GM19025 (cell line): ENCODE measurements at regions not wholly inside any gene's neighbourhood (a gene's known extent, or its start where the extent isn't known, plus 50 kb on each side); places are given as distances from the start of the nearest gene placed in this dataset.

Experiments used
- ATAC-seq: cut with Tn5 transposase; IDR thresholded peaks from one replicate; pipeline ENCODE4 v1.9.1; 2021; ENCODE audit warnings: mild to moderate bottlenecking, low read depth, moderate library complexity; ENCODE audit not compliant: unreplicated experiment

DNA sequence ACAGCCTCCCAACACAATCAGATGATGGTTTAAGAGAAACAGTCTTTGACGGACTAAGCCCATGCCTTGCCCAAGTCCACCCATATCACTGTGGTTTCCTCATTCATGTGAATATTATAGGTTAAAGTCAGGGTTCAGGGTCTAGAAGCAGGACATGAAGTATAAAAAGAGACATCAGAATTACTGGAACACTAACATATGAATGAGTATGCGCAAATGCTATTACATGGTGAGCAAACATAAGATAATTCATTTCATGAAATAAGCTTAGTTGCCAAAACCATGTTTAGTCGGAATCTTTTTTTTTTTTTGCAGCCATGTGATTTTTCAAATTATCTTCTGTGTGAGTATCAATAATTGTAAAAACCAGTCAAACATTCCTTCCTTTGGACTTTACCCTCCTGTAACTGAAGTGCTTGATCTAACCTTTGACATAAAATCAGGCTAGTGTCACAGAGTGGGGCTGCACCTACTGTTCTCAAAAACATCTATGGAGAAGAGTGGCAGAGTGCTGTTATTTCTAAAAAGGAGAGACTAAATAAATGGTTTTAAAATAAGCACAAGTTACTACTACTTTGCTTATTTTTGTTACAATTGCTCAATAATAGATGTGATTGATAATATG lies 84.9 kb upstream of the NRIP1 start:
- no peak for ATAC-seq

DNA sequence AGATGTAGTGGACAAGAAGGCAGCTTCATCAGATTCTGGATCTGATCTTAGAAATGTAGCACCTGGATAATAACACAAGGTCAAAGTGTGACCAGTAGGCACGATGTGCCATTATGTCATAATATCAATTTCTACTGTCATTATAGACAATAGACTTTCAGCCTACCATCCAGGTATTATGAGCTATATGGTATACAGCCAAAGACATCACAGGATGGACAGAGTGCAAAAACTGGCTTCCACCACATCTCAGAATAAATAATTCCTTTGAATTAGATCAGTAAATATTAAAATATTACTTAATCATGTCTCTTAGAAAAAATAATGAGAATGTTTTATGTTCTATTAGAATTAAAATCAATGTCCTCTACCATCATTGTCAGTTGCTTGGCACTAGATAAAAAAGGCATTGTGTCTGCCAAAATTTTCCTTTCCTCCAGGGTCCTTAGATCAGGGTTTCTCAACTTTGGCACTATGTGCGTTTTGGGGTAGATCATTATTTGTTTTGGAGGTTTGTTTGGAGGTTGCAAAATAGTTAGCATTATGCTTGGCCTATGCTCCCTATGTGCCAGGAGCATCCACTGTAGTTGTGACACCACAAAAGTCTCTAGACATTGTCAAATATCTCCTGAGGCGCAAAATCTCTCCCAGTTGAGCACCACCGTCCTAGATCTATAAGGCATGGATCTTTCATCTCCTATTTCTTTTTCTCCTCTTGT lies 86.7 kb upstream of the NRIP1 start:
- no peak for ATAC-seq

DNA sequence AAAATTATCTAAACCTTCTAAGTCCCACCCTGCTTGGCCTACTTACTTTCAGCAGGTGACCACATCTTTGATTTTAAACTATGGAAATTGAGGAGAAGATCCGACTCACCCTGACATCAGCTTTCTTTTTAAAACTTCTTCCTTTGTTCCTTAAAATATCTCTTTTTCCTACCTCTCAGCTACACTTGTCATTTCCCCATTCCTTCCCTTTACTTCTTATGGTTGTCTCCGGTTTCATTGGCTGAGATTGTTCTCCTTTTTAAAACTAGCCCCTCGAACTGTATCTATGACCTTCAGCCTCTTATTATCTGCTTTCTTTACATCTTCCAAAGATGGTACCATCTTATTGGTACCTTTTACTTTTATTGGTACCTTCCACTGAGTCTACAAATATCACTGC lies 87.8 kb upstream of the NRIP1 start:
- ATAC-seq = no peak

DNA sequence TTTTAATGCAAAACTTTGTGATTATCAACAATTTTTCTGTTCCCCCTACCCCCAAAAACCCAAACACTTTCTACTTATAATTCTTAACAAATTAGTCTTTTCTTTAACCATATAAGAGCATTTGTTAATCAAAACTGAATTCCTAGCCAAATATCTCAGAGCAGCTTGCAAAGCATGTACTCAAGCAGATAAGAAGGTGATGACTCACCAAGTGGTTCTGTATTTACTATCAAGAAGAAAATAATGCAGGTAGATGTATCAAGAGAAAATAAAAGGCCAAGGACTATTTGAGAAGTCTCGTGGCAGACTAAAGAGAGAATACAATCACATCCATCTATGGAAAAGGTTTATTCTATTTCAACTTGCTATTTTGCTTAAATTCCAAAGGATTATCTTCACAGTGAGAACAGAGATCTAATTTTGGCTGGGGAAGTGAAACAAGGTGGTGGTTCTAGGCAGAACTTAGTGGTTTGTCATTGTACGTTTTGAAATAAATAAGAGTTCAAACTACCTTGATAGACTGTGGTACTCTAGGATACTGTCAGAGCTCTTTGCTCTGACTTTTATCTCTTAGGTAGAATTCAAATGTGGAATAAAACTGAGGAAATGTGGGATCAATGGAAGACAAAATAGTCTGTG lies 94.7 kb upstream of the NRIP1 start:
- no peak for ATAC-seq

DNA sequence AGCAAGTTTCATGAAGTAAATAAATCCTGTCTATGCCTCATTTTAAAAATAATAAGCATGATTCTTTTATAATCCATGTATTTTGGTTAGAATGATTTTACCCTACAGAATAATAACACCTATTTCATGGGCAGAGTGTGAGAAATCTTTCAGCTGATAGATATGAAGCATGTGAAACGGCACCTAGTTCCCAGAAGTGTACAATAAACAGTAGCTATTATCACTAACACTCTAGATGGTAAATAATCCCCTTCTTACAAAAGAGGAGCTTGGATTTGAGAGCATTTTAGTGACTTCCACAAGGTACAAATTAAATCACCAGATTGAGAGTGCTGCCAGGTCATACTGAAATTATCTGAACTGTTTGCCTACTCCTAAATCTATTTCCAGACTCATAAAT lies 95.3 kb upstream of the NRIP1 start:
- no peak for ATAC-seq

DNA sequence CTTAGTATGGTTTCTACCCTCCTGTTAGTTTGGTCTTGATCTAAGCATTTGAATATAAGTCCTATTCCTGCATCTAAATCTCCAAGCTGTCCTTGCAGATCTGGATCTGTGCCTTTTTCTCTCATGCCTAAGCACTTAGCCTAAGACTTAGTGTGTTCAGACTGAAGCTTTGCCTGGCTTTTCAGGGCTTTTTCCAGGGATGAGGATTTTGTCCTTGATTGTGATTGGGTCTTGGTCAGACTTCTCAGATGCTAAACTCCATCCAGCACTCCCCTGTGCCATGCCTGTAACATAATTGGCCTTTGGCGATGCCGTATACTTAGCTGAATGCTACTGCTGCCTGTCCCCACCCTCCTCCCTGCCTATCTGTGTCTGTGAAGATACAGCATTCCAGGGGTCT lies 98.1 kb upstream of the NRIP1 start:
- ATAC-seq = no peak

DNA sequence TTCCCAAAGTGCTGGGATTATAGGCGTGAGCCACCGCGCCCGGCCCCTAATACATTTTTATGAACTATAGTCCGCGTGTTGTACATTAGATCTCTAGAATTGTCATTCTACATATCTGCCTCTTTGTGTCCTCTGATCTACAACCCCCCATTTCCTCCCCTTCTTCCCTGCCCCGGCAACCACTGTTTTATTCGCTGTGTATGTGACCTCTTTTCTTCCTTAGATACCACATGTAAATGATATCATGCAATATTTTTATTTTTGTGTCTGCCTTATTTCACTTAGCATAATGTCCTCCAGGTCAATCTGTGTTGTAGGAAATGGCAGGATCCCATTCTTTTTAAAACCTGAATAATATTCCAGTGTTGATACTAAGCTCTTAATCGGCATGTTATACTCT lies 99.5 kb upstream of the NRIP1 start:
- no peak for ATAC-seq

DNA sequence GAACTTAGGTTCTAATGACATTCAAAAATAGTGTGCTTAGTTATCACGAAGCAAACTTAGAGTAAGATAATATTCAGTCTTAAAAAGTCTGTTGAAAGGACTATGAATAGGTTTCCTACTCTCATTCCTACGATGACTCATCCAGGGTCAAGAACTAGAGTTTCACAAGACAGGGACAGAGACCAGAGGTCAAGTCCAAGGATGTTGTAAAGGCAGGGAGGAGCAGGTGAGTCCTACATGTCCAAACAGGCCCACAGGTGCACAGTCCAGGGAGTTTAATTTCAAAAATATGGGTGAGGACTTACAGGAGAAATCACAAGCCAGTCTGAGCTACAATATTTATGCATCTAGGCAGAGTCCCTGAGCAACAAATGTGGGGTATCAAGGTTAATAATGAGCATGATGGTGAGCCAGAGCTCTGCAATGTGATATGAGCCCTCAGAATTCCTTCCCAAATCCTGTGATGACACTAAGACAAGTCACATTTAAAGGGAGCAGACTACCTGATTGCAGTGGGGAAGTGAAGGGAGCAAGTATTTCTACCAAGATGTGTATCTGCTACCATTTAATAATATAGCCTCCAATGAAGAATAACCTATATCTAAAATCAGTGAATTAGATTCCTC lies 100.0 kb upstream of the NRIP1 start:
- no peak for ATAC-seq

DNA sequence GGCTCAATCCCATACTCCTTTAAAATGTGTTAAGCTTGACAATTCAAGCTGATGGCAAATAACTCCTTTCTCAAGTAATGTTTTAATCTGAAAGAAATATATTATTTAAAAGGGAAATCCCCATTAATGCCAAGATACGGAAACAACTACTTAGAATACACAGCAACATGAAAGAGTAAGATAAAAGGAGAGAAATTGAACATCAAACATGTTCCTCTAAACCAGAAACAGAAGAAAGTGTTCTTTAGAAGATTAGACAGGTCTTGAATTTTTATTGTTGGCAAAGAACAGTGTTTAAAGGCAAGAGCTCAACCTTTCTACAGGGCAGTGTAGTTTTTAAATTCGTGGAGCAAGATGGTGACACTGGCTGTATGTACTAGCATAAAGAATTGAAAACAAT lies 105.8 kb upstream of the NRIP1 start:
- ATAC-seq = no peak

DNA sequence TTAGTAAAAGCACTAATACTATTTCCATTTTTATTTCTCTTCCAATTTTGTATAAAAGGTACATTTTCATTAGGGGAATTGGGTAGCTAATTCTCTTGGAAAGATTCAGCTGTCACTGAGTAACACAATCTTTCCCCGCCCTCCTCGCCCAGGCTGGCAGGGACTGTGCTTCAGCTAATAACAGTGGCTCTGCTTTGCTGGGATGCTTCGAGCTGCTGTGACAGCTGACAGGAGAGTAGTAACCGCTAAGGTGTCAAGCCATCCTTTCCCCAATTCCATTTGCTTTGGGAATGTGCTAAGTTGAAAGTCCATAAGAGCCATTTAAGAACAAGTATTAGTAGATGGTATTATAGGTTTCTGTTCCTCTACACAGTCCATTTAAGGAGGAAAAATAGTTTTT lies 106.7 kb upstream of the NRIP1 start:
- ATAC-seq = no peak

DNA sequence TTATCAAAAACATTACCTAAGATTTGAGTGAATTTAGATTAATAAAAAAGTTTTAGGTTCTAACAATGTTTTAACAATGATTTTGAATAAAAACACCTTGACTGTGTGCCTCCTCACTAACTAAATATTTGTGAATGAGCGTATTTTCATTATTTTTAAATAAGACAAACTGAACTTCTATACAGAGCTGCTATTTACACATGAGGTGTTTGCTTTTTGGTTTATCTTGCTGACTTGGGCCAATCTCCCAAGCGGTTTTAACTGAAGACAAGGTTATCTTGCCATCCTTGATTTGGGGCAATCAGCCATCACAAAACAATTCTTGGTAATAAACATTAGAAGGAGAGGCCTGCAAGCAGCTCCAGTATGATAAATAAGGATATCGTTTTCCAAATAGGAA lies 108.2 kb upstream of the NRIP1 start:
- ATAC-seq = no peak

DNA sequence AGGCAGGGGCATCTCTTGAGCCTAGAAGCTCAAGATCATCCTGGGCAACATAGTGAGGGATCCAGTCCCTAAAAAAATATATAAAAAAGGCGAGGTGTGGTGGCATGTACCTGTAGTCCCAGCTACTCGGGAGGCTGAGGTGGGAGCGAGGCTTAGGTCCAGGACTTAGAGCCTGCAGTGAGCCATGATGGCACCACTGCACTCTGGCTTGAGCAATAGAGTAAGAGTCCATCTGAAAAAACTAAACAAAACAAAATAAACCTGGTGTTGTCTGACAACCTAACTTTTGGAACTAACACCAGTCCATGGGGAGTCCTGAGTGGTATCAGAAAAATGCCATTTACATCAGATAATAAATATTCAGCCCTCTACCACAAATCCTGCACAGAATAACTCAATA lies 110.1 kb upstream of the NRIP1 start:
- no peak for ATAC-seq

DNA sequence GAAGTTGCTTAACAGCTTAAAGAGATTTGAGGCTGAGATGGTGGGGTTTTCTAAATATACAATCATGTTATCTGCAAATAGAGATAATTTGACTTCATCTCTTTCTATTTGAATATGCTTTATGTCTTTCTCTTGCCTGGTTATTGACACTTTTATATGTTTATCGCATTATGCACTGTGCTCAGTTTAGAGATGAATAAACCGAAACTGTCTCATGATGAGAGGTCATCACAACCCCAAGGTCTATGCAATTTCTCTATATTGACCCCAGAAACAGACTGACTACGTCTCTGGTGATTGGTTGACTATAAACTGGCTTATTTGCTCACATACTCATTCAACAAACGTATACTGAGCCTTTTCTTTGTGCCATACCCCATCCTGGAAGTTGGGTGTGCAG lies 117.9 kb upstream of the NRIP1 start:
- no peak for ATAC-seq

DNA sequence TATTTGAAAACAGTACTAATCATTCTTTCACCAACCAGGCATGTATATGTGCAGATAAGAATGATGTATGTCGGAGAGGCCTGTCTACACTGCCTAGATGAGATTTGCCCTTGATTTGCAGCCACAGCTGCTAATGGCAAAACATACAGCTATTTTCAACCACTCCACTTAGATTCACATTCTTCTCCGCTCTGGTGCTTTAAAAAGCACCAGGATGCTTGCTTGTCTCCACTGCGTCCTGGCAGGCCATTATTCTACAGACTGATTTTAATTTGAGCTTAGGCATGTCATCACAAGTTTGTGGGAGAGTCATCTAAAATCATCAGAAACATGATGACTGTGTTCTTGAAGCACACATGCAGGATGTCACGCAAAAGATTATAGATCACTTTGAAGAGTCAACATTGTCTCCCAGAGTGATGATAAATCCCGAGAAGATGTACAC lies 119.0 kb upstream of the NRIP1 start:
- ATAC-seq = no peak

DNA sequence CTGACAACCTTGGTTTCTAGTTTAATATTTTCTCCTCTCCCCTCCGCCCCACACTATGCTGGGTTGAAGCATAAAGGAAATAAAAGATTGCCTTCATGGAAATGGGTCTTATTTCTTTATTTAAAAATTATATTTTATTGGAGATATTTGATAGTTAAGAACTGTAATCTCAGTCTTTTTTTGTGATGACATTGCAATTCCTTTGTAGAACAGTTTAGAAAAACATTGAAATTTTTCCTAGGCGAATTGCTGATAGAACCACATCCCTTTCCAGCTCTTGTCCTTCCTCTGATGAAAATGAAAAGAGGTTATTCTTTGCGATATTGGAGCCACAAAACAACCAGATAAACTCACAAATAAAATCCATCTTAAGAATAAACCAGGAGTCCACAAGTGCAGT lies 125.6 kb upstream of the NRIP1 start:
- no peak for ATAC-seq

DNA sequence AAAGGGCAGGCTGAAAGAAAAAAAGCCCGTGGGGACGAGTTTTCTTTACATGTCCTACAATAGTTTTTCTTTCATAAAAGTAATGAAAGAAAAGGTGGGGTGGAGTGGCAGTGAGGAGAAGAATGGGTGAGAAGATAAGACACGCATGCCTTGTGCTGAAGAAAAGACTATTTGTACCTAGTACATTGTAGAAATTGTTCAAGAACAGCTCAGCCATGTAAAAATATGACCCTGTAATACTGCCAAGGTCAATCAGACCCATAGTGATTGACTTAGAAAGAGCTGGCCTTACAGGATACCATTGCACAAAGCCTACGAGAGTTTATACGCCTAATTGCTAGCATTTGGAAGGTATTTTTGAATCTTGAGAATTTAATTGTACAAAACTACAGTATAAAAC lies 126.0 kb upstream of the NRIP1 start:
- ATAC-seq = no peak

DNA sequence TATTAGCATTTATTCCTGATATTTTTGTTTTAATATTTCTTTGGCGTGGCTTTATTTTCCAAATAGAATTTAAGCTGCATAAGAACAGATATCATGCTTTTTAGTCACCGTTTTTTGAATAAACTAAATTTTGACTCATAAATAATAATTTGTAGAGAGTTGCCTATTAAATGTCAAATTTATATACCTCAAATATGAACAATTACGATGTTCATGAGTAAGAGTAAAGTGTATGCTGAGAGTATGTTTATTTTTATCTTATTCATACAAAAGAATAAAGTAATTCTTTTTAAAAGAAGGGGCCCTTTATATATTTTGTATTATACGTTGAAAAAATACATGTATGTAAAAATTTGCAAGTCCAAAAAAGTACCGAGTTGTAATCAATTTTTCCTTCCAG lies 126.5 kb upstream of the NRIP1 start:
- ATAC-seq = no peak

DNA sequence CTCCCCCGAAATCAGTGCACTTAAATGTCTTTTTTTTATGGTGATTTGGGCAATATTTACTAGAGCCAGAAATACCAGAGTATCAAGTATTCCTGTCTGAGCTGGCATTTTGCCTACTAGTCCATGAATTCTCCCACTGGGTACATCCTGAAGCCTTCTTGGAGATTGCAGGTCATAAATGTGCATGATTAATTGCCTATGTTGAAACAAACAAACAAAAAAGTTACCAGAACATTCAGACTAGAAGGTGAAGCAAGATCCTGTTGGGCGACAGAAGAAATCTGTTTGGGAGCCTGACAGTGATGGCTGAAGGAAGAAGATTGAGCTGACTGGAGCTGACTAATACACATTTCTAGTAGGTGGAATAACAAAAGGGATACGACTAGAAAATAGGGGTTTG lies 127.4 kb upstream of the NRIP1 start:
- no peak for ATAC-seq

DNA sequence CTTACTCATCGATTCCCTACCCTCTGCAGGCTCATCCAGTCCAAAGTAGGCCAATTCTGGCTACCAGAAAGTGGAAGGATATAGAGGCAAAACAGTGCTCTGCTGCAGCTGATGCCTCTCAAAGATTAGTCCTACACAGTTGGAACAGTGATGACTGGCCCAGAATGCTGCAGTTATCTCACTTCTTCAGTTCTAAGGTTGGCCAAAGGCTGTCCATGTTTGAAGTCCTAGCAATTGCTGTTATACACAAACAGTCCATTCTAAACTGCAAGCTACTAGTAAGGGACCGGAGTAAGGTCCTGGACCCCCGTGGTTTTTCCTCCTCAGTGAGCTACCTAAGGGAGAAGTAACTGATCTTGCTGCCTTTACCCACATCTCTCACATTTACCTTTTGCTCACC lies 129.1 kb upstream of the NRIP1 start:
- ATAC-seq = no peak

DNA sequence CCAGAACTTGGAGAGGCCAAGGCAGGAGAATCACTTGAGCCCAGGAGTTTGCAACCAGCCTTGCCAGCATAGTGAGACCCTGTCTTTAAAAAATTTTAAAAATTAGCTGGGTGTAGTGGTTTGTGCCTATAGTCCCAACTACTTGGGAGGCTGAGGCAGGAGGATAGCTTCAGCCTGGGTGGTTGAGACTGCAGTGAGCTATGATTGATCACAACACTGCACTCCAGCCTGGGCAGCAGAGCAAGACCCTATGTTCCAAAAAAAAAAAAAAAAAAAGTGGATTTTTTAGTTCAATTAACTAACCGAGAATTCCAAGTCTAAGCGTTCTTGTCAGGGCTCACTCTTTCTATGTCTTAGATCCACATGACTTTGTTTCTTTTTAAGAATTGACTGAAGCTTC lies 130.3 kb upstream of the NRIP1 start:
- no peak for ATAC-seq

DNA sequence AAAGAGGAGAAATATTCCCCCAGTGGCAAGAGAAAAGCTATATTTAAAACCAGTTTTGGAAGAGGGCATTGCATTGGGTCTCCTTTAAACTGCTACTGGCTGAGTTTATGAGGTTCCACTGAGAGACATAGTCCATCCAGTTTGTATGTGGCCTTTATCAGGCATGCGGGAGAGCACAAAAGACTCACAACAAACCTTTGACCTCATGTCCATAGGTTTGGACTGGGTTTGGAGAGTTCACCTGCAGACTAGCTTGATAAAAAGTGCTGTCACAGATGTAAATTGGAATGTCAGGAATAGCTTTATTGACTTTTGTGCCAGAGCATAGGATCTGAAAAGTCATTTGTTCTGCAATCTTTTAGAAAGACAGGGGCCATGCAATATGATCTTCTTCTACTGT lies 131.0 kb upstream of the NRIP1 start:
- no peak for ATAC-seq

DNA sequence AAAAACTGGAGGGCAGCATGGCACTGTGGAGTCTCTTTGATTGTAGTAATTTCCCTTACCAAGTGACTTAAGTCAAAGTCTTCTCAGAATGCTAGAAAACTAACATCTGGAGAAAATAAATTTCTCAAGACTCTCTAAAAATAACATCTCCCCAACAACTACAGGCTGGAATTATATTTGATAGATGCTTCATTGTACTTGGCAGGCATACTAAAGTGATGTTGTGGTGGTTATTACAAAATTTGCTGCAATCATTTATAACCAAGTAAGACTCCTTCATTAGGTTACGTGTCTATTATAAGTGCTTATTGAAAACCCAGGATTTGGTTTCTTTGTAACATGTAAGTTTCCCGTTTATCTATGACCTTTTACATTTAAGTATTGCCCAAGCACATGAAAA lies 132.9 kb upstream of the NRIP1 start:
- no peak for ATAC-seq
